ENCODE measurements at regions not wholly inside any gene's neighbourhood (a gene's known extent, or its start where the extent isn't known, plus 50 kb on each side); places are given as distances from the start of the nearest gene placed in this dataset.
"Not testable (repeated sequence)": the region's sequence is repeated elsewhere in the genome, so short reads cannot be mapped to it uniquely, and the experiment has no call there.

DNA sequence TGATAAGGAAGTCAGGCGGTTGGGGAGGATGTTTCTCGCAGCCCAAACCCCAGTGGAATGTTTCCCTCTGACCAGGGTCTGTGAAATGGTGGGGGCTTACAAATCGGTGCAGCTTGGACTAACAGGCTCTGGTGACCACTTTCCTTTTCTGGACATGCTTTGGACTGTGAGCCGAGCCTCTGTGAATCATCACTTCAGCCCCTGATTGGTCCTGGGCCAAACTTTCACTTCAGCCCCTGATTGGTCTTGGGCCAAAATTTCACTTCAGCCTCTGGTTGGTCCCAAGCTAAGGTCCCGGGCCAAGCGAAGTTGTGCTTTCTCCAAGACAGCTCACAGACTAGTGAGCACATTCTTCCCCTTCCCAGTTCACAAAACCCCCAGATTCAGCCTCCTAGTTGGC, 223.7 kb upstream of the ANKRD20A1 start:
- DNase-seq; H3K27me3 Mint-ChIP-seq; H3K9me3 Mint-ChIP-seq (ENCODE audit: low read depth); ATAC-seq; CTCF ChIA-PET; H3K4me1 Mint-ChIP-seq; H3K27ac Mint-ChIP-seq; H3K36me3 Mint-ChIP-seq; H3K4me3 Mint-ChIP-seq: not testable (repeated sequence)

DNA sequence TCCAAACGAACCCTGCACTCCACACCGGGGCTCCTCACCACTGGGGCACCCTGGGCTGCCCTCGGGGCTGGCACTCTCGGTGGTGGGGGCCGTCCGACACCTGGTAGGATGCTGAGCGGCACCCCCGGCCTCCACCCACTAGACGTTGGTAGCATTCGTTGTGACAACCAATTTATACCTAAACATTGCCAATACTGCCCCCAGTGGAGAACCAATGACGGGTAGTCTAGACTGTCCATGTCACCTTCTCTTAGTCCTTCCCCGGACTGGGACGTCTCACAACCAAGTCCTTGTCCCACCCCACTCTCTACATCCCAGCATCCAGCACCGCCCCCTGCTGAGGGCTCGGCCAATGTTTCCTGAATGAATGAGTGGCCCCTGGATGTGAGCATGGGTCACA, 246.8 kb upstream of the ANKRD20A1 start:
- H3K36me3 Mint-ChIP-seq; H3K4me3 Mint-ChIP-seq; CTCF ChIA-PET; H3K9me3 Mint-ChIP-seq (ENCODE audit: low read depth); DNase-seq; H3K27ac Mint-ChIP-seq; ATAC-seq; H3K4me1 Mint-ChIP-seq; H3K27me3 Mint-ChIP-seq: not testable (repeated sequence)

DNA sequence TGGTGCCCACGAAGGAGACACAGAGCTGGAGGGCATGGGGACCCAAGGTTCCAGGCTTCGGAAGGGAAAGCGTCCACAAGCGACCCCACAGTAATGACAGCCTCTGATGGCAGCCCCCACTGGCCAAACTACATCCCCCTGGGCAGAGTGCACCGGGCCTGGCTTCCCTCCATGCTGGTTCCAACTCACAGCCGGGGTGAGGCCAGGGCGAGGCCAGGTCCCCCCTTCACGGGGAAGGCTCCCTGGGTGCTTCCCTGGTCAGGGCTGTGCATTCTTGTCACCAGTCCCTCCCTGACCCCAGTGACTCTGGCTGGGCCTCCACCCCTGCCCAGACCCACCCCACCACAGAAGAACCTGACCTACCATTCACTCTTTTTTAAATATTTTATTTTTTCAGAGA, 248.9 kb upstream of the ANKRD20A1 start:
- H3K27me3 Mint-ChIP-seq; H3K4me1 Mint-ChIP-seq; H3K9me3 Mint-ChIP-seq (ENCODE audit: low read depth); ATAC-seq; CTCF ChIA-PET; H3K27ac Mint-ChIP-seq; H3K36me3 Mint-ChIP-seq; DNase-seq; H3K4me3 Mint-ChIP-seq: not testable (repeated sequence)

DNA sequence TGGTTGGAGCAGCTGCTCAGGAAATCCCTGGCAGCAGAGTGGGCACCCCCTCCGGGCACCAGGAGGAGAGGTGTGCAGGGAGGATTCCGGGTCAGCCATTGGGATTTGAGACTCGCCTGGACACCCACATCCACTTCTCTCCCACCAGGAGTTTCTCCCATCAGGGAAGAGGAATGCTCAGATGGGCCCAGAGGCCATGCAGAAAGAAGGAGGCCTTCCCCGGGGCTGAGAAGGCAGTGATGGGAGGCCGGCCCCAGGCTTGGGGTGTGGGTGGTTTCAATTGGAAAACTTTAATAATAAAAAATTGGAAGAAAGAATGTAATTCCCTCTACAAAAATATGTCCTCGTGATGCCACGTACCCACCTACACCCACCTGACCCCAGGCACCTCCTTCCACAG, 249.3 kb upstream of the ANKRD20A1 start:
- CTCF ChIA-PET; ATAC-seq; H3K4me3 Mint-ChIP-seq; DNase-seq; H3K27me3 Mint-ChIP-seq; H3K36me3 Mint-ChIP-seq; H3K4me1 Mint-ChIP-seq; H3K27ac Mint-ChIP-seq; H3K9me3 Mint-ChIP-seq (ENCODE audit: low read depth): not testable (repeated sequence)

DNA sequence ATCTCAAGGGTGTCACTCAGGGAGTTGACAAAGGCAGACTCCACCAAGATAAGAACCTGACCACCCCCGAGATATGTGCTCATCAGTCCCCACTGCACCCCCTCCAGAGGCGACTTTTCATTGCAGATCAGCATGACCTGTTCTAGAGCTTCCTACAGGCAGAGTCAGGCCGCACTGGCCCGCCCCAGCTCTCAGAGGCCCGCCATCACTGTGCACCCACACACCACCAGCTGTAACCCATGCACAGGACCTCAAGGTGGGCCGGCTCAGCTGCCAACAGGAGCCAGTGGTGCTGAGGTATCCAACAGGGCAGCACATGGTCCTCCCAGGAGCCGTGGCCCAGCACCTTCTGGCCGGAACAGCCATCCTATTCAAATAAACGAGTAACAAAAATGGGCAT, 253.6 kb upstream of the ANKRD20A1 start:
- DNase-seq; H3K36me3 Mint-ChIP-seq; H3K27me3 Mint-ChIP-seq; H3K4me1 Mint-ChIP-seq; H3K4me3 Mint-ChIP-seq; H3K9me3 Mint-ChIP-seq (ENCODE audit: low read depth); CTCF ChIA-PET; ATAC-seq; H3K27ac Mint-ChIP-seq: not testable (repeated sequence)

DNA sequence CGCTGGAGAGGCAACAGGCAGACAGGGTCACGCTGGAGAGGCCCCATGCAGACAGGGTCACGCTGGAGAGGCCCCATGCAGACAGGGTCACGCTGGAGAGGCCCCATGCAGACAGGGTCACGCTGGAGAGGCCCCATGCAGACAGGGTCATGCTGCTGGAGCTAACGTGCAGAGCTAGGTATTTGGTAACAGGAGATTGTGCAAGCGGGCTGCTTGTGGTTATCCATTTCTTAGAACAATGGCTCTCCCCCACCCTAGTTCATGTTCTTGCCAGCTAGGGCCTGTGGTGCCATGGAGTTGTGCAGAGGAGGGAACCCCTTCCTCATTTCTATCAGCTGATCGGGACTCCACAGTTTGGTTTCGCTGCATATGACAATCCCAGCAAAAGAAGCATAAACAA, 255.1 kb upstream of the ANKRD20A1 start:
- H3K9me3 Mint-ChIP-seq (ENCODE audit: low read depth); H3K4me1 Mint-ChIP-seq; DNase-seq; ATAC-seq; H3K36me3 Mint-ChIP-seq; H3K27ac Mint-ChIP-seq; CTCF ChIA-PET; H3K4me3 Mint-ChIP-seq; H3K27me3 Mint-ChIP-seq: not testable (repeated sequence)

DNA sequence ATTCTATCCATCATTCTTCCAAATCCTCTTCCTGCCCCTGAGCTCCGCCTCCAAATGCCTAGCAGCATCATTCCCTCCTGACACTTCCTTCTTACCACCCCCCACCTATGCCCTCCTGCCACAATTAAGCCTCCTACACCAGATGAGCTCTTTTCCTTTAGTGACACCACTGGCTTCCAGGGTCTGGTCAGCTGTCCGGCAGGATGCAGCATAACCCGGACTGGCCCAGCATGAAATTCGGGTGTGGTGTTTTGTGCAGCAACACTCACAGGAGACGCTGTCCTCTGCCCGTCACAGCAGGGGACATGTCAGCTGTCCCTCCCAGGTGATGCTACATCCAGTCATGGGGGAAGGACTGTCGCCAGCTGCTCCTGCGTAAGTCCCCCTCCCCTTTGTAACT, 266.3 kb upstream of the ANKRD20A1 start:
- CTCF ChIA-PET, ATAC-seq, H3K27me3 Mint-ChIP-seq: not testable (repeated sequence)

DNA sequence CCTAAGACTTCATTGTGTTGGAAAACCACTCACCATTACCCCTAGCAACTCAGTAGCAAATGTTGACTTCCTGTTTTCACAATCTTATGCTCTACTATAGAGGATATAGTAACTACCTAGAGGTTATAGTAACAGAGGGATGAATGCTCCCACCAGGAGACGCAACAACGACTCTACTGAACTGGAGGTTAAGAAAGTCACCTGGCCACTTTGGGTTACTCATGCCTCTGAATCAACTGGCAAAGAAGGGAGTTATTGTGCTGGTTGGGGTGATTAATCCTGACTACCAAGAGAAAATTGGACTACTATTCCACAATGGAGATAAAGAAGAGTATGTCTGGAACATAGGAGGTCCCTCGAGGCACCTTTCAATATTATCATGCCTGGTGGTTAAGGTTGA, 302.9 kb upstream of the ANKRD20A1 start:
- H3K36me3 Mint-ChIP-seq, H3K27me3 Mint-ChIP-seq, CTCF ChIA-PET: not testable (repeated sequence)

More for the DNA sequence above, 266.3 kb upstream of the ANKRD20A1 start:
- not testable (repeated sequence) for H3K27ac Mint-ChIP-seq; DNase-seq; H3K4me3 Mint-ChIP-seq; H3K9me3 Mint-ChIP-seq (ENCODE audit: low read depth); H3K36me3 Mint-ChIP-seq; H3K4me1 Mint-ChIP-seq

DNA sequence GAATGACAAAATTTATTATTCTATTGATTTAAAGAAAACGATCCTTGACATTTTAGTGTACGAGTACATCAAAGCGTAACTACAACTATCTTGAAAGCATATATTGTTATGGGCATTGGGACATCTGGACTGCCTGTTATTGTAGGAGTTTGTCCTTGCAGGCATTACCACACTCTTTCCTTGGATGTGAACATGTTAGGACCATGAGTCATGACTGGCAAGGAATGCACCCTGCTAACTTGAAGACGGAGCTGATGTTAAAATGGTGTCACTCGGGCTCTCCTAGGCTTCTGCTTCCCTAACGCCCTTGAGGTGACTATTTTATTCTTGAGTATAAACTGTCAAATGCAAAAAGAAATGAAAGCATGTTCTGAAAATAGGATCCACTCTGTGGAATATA, 308.7 kb upstream of the ANKRD20A1 start:
- ATAC-seq = not testable (repeated sequence)

More for the DNA sequence above, 302.9 kb upstream of the ANKRD20A1 start:
- H3K27ac Mint-ChIP-seq; H3K4me3 Mint-ChIP-seq; DNase-seq; H3K9me3 Mint-ChIP-seq (ENCODE audit: low read depth); H3K4me1 Mint-ChIP-seq; ATAC-seq: not testable (repeated sequence)

DNA sequence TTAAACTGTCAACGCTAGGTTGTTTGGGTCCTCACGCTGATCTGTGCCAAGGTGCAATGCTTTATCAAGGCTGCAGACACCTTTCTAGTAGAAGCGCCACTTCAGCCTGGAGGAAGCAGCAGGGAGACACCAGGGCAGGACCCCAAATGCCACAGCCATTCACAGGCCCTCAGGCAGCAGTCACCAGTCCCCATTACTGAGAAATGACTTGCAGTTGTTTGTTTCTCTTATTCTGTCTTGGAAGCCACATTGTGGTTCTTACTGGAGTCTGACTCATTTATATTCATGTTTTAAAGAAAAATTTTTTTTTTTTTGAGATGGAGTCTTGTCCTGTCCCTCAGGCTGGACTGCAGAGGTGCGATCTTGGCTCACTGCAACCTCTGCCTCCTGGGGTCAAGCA, 328.9 kb upstream of the ANKRD20A1 start:
- ATAC-seq; CTCF ChIA-PET; H3K27me3 Mint-ChIP-seq; H3K27ac Mint-ChIP-seq; H3K36me3 Mint-ChIP-seq; H3K4me1 Mint-ChIP-seq; H3K4me3 Mint-ChIP-seq; H3K9me3 Mint-ChIP-seq (ENCODE audit: low read depth); DNase-seq: not testable (repeated sequence)

More for the DNA sequence above, 308.7 kb upstream of the ANKRD20A1 start:
- H3K27ac Mint-ChIP-seq; CTCF ChIA-PET; DNase-seq; H3K4me3 Mint-ChIP-seq; H3K27me3 Mint-ChIP-seq; H3K9me3 Mint-ChIP-seq (ENCODE audit: low read depth); H3K4me1 Mint-ChIP-seq; H3K36me3 Mint-ChIP-seq: not testable (repeated sequence)

DNA sequence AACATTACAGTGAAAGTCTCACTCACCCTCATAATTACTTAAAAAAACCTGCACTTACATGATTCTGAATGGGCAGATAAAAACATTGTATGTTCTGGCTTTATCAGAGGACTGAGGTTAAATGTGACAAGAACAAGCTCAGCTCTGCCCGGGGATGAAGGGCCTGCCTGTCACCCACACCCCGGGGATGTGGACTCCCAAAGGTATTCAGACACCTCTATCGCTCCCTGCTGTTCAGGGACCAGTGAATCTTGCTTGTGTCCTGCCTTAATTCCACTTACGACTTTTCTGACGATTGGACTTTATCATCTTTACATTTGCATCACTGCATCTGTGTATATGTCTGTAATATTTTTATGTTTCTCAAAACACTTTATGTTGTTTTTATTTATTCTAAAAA, 341.8 kb upstream of the ANKRD20A1 start:
- H3K36me3 Mint-ChIP-seq; ATAC-seq; H3K27ac Mint-ChIP-seq; H3K4me3 Mint-ChIP-seq; H3K4me1 Mint-ChIP-seq; DNase-seq; H3K9me3 Mint-ChIP-seq (ENCODE audit: low read depth); H3K27me3 Mint-ChIP-seq; CTCF ChIA-PET: not testable (repeated sequence)

DNA sequence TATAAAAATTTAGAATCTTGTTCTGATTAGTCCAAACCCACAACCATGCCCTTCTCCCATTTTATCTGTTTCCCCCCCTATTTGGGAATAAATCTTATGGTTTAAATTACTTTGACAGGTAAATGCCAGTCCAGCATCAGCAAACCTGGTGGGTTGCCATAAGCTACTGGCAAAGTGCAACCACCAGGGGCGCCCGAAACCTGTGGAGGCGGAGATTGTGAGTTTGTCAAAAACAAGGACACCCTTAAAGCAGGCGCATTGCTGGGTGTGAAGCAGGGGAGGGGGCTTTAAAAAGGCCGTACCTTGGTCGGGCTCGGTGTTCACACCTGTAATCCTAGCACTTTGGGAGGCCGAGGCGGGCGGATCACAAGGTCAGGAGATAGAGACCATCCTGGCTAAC, 344.1 kb upstream of the ANKRD20A1 start:
- ATAC-seq; H3K27ac Mint-ChIP-seq; H3K27me3 Mint-ChIP-seq; H3K9me3 Mint-ChIP-seq (ENCODE audit: low read depth); H3K36me3 Mint-ChIP-seq; CTCF ChIA-PET; H3K4me3 Mint-ChIP-seq; DNase-seq; H3K4me1 Mint-ChIP-seq: not testable (repeated sequence)

DNA sequence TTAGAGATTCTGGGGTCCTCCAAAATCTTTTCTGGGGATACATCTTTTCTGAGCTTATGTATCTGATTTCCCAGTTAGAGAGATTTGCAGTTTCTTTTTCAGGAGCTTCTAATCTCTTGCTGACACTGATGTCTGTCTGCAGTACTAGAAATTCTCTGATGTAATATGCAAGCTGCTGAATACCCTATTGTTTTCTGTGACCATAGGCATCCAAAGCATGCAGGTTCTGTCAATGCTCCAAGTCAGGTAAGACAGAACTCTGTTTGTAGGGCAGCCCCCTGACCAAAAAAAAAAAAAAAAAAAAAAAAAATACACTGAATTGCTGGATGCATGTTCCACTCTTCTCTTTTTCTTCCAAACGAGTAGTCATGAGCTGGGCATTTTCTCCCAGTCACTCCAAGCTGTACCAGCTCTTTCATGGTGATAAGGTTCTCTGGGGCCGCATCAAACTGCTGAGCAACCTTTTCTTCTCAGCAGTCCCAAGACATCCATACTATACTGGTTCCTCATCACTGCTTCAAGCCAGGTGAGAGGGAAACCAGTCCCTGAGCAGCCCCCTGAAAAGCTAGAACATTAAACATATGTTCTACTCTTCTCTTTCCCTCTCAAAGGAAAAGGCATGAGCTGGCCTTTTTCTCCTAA, 354.9 kb upstream of the ANKRD20A1 start:
- H3K4me1 Mint-ChIP-seq; H3K27ac Mint-ChIP-seq; H3K27me3 Mint-ChIP-seq; ATAC-seq; H3K9me3 Mint-ChIP-seq (ENCODE audit: low read depth); CTCF ChIA-PET; H3K4me3 Mint-ChIP-seq; DNase-seq; H3K36me3 Mint-ChIP-seq: not testable (repeated sequence)

DNA sequence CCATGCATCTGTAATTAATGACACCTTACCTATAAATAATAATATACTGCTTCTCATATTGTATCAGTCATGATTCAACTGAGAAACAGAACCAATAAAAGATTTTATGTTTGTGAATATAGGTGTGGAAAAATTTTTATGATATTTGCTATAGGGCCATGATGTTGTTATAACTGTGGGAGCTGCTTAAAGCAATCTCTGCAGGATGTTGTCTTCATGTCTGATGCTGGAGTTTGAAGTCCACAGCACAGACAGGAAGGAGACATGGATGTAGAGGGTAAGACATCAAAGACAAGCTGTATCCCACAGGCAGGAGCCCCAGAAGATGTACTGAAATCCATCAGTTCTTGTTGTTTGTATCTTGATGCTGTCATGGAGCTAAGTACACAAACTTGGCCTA, 366.7 kb upstream of the ANKRD20A1 start:
- H3K4me3 Mint-ChIP-seq; ATAC-seq; H3K36me3 Mint-ChIP-seq; H3K9me3 Mint-ChIP-seq (ENCODE audit: low read depth); H3K27me3 Mint-ChIP-seq; H3K27ac Mint-ChIP-seq; H3K4me1 Mint-ChIP-seq; DNase-seq; CTCF ChIA-PET: not testable (repeated sequence)

DNA sequence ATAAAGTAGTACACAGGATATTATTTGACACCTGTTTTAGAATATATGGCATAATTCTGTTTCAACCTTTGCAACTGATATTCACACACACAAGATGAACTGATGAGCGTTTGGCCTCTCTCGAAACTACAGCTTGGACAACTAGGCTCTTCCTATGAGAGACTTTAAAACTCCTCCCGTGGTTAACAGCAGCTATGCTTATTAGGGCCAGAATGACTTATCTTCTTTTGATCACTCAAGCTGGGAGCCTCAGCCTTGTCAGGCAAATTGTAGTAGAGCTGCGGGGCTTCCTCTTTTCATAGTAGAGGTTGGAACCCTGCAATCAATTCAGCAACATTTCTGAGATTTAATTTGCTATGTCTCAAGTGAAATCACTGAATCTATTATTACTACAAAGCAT, 381.3 kb upstream of the ANKRD20A1 start:
- DNase-seq; H3K36me3 Mint-ChIP-seq; ATAC-seq; H3K4me1 Mint-ChIP-seq; H3K27me3 Mint-ChIP-seq; H3K4me3 Mint-ChIP-seq; H3K9me3 Mint-ChIP-seq (ENCODE audit: low read depth); H3K27ac Mint-ChIP-seq; CTCF ChIA-PET: not testable (repeated sequence)

All from activated CD8-positive, alpha-beta memory T cell treated with anti-CD3 and anti-CD28 coated beads, Interleukin-2, amount 10 ng/mL, durations not matched to agents 7 days and 5 days (primary cell).